ENCODE measurements at regions not wholly inside any gene's neighbourhood (a gene's known extent, or its start where the extent isn't known, plus 50 kb on each side); places are given as distances from the start of the nearest gene placed in this dataset.
"Not testable (repeated sequence)": the region's sequence is repeated elsewhere in the genome, so short reads cannot be mapped to it uniquely, and the experiment has no call there.

GRCh38 chr13:50417597-50417996, 402.4 kb downstream of the KCNRG start:
- no peak for DNase-seq (ENCODE audit: low read depth in 2 of 2)

- DNase-seq (ENCODE audit: low read depth in 2 of 2) = no peak
Measured at GRCh38 chr13:50419331-50419865, 404.2 kb downstream of the KCNRG start.

- no peak for DNase-seq (ENCODE audit: low read depth in 2 of 2)
Measured at GRCh38 chr13:50419896-50420295, 404.7 kb downstream of the KCNRG start.

GRCh38 chr13:50420718-50421472, 405.7 kb downstream of the KCNRG start:
- DNase-seq (ENCODE audit: low read depth in 2 of 2) = no peak

GRCh38 chr13:50421473-50422130, 406.4 kb downstream of the KCNRG start:
- no peak for DNase-seq (ENCODE audit: low read depth in 2 of 2)

- DNase-seq (ENCODE audit: low read depth in 2 of 2) = no peak
Measured at GRCh38 chr13:50422181-50423148, 407.2 kb downstream of the KCNRG start.

GRCh38 chr13:50424993-50425392, 409.7 kb downstream of the KCNRG start:
- DNase-seq (ENCODE audit: low read depth in 2 of 2) = no peak

GRCh38 chr13:50425772-50426171, 410.5 kb downstream of the KCNRG start:
- no peak for DNase-seq (ENCODE audit: low read depth in 2 of 2)

- no peak for DNase-seq (ENCODE audit: low read depth in 2 of 2)
Measured at GRCh38 chr13:50426927-50427326, 411.7 kb downstream of the KCNRG start.

GRCh38 chr13:50427511-50427910, 412.3 kb downstream of the KCNRG start:
- not testable (repeated sequence) for DNase-seq (ENCODE audit: low read depth in 2 of 2)

GRCh38 chr13:50428183-50428877, 413.1 kb downstream of the KCNRG start:
- DNase-seq (ENCODE audit: low read depth in 2 of 2) = no peak

- DNase-seq (ENCODE audit: low read depth in 2 of 2) = no peak
Measured at GRCh38 chr13:50435011-50435410, 408.5 kb downstream of the DLEU7 start.

GRCh38 chr13:50437252-50437651, 406.2 kb downstream of the DLEU7 start:
- no peak for DNase-seq (ENCODE audit: low read depth in 2 of 2)

- no peak for DNase-seq (ENCODE audit: low read depth in 2 of 2)
Measured at GRCh38 chr13:50438351-50438750, 405.1 kb downstream of the DLEU7 start.

- no peak for DNase-seq (ENCODE audit: low read depth in 2 of 2)
Measured at GRCh38 chr13:50441130-50441529, 402.4 kb downstream of the DLEU7 start.

- DNase-seq (ENCODE audit: low read depth in 2 of 2) = no peak
Measured at GRCh38 chr13:50444726-50445125, 398.8 kb downstream of the DLEU7 start.

- DNase-seq (ENCODE audit: low read depth in 2 of 2) = no peak
Measured at GRCh38 chr13:50446611-50447010, 396.9 kb downstream of the DLEU7 start.

- DNase-seq (ENCODE audit: low read depth in 2 of 2) = no peak
Measured at GRCh38 chr13:50448535-50448998, 394.9 kb downstream of the DLEU7 start.

- no peak for DNase-seq (ENCODE audit: low read depth in 2 of 2)
Measured at GRCh38 chr13:50449465-50449864, 394.0 kb downstream of the DLEU7 start.

- DNase-seq (ENCODE audit: low read depth in 2 of 2) = no peak
Measured at GRCh38 chr13:50450279-50450678, 393.2 kb downstream of the DLEU7 start.

GRCh38 chr13:50451609-50452008, 391.9 kb downstream of the DLEU7 start:
- DNase-seq (ENCODE audit: low read depth in 2 of 2) = no peak
